ENCODE measurements at regions not wholly inside any gene's neighbourhood (a gene's known extent, or its start where the extent isn't known, plus 50 kb on each side); places are given as distances from the start of the nearest gene placed in this dataset.

GRCh38 chr3:178048768-178049167, 487.5 kb upstream of the KCNMB2 start:
- no peak for DNase-seq

DNA sequence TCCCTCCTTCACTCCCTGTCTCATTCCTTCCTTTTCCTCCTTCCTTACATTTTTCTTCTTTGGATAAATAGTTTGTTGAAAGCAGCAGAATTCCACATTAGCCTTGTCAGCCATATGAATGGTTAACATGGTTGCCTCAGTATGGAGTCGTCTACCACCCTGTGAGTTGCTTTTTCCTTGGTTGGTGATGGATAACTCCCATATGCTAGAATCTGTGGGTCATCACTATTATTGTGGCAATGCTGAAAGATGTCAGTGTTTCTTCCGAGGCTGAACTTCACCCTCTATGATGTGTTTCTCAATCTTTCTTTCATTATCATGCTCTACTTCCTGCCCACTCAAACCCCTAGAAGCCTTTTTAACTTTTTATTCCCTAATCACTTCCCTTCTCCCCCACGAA, 481.8 kb upstream of the KCNMB2 start:
- no peak for DNase-seq

DNA sequence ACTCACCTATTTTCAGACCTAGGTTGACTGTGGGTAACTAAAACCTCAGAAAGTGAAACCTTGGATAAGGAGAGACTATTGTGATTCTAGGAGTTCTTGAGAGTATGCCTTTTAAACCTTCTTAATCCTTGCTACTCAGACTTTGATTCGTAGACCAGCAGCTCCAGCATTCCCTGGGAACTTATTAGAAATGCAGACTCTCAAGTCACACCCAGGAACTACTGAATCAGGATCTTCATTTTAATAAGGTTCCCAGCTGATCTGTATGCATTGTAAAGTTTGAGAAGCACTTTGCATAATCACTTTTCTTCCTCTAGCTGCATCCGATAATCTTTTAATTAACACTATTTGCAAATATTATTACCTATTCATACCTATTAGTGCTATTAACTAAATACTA, 480.3 kb upstream of the KCNMB2 start:
- DNase-seq = no peak

- no peak for DNase-seq
Measured at GRCh38 chr3:178056868-178057267, 479.4 kb upstream of the KCNMB2 start.

DNA sequence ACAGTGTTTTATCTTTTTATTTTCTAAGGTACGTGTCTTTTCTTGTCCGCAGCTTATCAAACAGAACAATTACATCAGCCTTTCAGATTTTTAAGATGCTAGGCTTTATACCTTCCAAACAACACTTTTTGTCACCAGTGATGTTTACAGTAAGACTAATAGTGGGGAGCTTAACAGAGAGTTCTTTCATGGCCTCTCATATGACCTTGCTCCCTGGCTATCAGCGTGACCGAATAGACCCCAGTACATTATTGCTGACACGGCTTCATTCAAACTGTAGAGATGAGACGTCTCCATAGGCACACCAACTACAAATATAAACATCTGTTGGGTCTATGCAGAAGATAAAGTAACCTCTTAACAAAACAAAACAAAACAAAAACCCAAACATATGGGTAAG, 477.6 kb upstream of the KCNMB2 start:
- DNase-seq = no peak

DNA sequence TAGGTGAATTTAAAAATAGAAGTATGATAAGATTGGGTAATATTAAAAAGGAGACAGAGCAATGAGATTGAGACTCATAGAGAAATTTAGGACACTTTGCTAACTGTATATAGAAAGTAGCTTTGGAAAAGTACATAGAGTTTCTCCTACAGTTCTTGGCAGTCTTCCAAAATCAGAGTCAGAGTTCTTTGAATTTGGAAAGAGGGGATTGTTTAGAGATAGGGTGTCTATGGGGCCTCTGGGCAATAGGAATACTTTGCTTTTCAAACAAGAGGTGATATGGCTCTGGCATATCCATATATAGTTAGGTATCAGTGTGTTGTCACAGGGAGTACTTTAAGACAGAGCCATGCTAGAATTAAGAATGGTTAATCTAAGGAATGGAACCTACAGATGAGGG, 477.1 kb upstream of the KCNMB2 start:
- DNase-seq = no peak

- DNase-seq = no peak
Measured at GRCh38 chr3:178059836-178060235, 476.4 kb upstream of the KCNMB2 start.

- no peak for DNase-seq
Measured at GRCh38 chr3:178060407-178060806, 475.8 kb upstream of the KCNMB2 start.

- DNase-seq = no peak
Measured at GRCh38 chr3:178062126-178062525, 474.1 kb upstream of the KCNMB2 start.

GRCh38 chr3:178063461-178063860, 472.8 kb upstream of the KCNMB2 start:
- no peak for DNase-seq

- DNase-seq = no peak
Measured at GRCh38 chr3:178067721-178068120, 468.5 kb upstream of the KCNMB2 start.

GRCh38 chr3:178072391-178073305, 463.6 kb upstream of the KCNMB2 start:
- DNase-seq = no peak

- no peak for DNase-seq
Measured at GRCh38 chr3:178073366-178073765, 462.9 kb upstream of the KCNMB2 start.

GRCh38 chr3:178075344-178075743, 460.9 kb upstream of the KCNMB2 start:
- DNase-seq = no peak

DNA sequence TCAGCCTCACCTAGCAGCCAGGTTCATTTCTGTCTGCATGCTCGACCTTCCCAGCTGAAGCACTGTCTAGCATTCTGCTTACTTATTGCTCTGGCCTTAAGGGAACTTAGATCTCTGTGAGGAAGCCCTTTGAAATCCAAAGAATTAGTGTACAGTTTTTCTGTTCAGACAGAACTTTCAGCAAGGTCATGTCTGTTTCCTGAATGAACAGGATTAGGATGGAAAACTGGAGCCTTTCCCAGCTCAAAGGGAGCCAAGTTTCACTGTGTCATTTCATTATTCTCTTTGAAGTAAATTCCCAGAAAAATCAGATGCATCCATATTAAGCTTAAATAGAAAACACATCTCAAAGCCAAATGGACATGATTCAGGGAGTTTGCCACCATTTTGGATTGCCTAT, 457.3 kb upstream of the KCNMB2 start:
- no peak for DNase-seq

DNA sequence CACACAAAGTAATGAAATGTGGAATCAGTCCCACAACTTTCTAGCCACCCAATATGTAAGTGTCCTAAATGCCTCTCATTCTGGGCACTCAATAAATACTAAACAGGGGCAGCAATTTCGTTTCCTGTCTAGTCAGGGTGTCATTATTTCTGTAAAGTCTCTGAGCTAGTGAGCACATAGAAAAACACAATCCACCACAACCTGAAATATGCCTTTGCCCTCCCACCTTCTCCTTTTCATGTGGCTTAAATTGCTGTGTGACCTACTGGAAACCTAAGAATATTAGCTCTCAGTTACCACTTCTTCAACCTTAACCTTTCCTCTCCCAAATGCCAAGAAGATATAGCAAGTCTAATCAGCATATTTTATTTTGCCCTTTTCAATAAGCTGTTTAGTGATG, 456.3 kb upstream of the KCNMB2 start:
- no peak for DNase-seq

DNA sequence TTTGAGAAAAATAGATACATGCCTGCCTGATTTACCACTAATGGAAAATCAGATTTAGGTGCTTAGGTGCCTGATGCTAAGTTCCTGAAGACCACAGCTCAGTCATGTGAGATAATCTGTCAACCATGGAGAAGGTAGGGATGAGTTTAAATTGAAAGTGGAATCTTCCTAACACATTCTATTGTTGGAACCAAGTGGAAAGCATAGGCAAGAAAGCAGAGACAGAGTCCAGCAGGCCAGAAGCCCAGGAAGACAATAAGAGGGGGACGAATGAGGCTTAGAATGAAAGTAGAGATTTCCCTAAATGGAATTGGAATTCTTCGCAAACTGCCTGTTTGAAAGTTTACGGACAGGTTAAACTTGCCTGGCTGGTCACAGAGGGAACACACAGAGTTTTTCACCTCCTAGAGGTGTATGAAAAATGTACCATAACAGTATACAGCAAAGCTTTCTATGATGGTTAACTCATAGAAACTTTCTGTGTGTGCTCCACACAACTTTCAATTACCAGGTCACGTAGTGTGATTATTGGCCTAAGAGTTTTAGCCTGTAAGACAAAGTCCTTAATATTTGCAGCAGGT, 453.8 kb upstream of the KCNMB2 start:
- DNase-seq = no peak

DNA sequence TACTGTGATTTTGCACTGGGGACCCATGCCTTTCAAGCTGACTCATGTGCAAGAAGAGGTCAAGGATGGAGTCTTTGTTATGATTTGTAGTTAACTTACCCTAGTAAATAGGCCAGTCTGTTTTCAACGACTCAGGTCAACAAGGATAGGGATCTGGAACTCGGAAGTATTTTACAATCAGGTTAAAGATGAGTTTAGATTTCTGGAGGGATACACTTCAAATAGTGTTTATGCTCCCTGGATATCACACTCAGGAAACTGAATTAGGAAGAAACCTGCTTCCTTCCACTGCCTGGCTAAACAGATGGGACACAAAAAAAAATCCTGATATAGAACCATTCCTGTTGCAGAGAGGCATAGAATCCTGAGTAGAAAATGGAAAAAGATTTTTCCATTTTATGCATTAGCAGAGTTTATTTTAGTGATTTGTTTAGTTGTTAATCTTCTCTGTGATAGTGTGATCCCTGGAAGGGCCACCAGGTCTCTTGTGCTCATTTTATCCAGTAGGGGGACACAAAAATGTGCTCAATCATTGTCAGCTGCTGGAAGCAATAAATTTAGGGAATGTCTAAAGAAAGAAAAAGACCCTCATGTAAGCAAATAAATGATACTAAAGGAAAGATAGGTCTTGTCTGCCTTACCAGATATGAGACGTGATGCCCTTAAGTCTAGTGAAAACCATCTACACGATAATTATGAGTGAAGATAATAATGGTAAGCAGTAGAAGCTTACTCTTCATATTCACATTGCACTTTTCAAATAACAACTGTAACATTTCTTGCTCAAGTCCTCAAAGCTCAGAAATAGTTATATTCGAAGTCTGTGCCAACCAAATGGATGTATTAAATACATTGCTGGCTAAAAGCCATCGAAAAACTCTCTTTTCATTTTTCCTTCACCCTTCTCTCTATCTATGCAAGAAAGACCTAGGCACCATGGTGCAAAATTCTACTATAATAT, 452.1 kb upstream of the KCNMB2 start:
- no peak for DNase-seq

- peak; percentile 24 for DNase-seq
Measured at GRCh38 chr3:178084938-178085816, 451.1 kb upstream of the KCNMB2 start.

DNA sequence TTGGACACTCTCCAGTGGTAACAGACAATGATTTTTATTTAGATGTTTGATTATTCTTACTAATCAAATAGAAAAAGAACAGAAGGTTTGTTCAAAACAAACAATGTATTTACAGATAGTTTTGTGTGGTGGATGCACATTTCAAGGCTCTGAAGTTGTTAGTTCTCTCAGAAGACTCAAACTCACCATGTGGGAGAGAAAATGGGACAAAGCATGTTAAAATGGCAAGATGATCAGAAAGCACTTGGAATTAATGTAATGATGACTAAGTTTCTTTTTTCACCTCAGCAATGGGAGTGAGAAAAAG, 450.5 kb upstream of the KCNMB2 start:
- no peak for DNase-seq

DNA sequence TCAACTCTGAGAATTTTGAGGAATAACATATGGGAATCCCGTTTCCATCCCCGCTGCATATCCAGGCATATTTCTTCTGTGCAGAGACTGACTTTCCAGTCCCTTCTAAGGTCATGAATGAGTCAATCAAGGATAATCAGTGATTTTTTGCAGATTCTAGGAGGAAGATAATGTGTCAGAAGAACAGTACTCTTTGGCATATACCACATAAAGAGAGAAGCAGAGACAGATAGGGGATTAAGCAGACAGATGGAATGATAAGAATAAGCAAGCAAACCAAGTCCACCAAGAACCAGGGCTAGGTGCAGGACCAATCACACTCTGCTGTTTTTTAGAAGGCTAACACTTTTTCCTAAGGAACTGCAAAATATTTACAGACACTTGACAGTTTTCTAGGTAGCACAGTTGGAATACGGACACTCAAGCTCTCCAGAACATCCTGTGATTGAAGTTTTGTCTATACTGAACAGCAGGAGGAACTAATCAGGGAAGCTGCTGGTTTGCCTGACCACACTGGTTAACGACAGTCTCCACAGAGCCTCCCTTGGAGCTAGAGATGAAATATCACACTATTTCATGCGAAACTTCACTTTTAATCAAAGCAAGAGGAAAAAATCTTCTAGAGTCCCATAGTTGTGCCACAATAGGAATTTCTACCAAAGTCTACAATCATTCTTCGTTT, 450.0 kb upstream of the KCNMB2 start:
- DNase-seq = no peak

GRCh38 chr3:178087376-178087775, 448.9 kb upstream of the KCNMB2 start:
- no peak for DNase-seq
